Esophagus muscularis mucosa (tissue), 4 donors: ENCODE measurements at regions not wholly inside any gene's neighbourhood (a gene's known extent, or its start where the extent isn't known, plus 50 kb on each side); places are given as distances from the start of the nearest gene placed in this dataset.

ENCODE experiments used
- DNase-seq: peaks from one replicate; pipeline ENCODE4 v3.0.0-alpha.2; 2017; ENCODE audit errors: extremely low spot score
- H3K27ac ChIP-seq, 4 donors: fragments of 200-600 bp; sonication (generic); replicated peaks in 1 of 4; 1 replicate in 3 of 4; 2 replicates in 1 of 4; pipeline ENCODE4 v1.5.1; 2016 to 2019; ENCODE audit warnings: mild to moderate bottlenecking in 1 of 4
- H3K27me3 ChIP-seq, 4 donors: fragments of 200-600 bp; sonication (generic); one replicate each; pipeline versions ENCODE4 v1.5.1 to v1.6.0; 2016 to 2019
- H3K36me3 ChIP-seq, 4 donors: fragments of 200-600 bp; sonication (generic); one replicate each; pipeline ENCODE4 v1.5.1; 2016 to 2019
- H3K4me1 ChIP-seq, 4 donors: fragments of 200-600 bp; sonication (generic); one replicate each; pipeline ENCODE4 v1.5.1; 2016 to 2019
- H3K4me3 ChIP-seq, 4 donors: fragments of 200-600 bp; sonication (generic); 1 replicate in 2 of 4; 2 replicates in 2 of 4; pipeline ENCODE4 v1.5.1; 2016 to 2019; ENCODE audit warnings: mild to moderate bottlenecking in 4 of 4, moderate library complexity in 1 of 4
- H3K9me3 ChIP-seq, 4 donors: fragments of 200-600 bp; sonication (generic); 1 replicate in 3 of 4; 2 replicates in 1 of 4; pipeline ENCODE4 v1.5.1; 2016 to 2019
- EP300 ChIP-seq: sonication (generic); formaldehyde crosslinking; IDR thresholded peaks from one replicate; pipeline ENCODE4 v1.6.1; 2017; ENCODE audit warnings: antibody characterized with exemption
- POLR2A ChIP-seq: fragments of 450-650 bp; IDR thresholded peaks from one replicate; pipeline ENCODE4 v1.6.1; 2017; ENCODE audit warnings: antibody characterized with exemption, moderate library complexity, mild to moderate bottlenecking, low read depth
- POLR2AphosphoS5 ChIP-seq, 2 donors: sonication (generic); formaldehyde crosslinking; IDR thresholded peaks; one replicate each; pipeline ENCODE4 v1.6.1; 2017; ENCODE audit warnings: antibody characterized with exemption in 2 of 2
- WGBS: methylation state at CpG from one replicate; pipeline ENCODE4 v1.1.5; 2018; 5-methylcytosine and 5-hydroxymethylcytosine counted together
- intact Hi-C: fragments of 100-400 bp; cut with DNase I; formaldehyde crosslinking; loops from one replicate; pipeline ENCODE4 v1.15.1; 2023
- TF ChIP-seq, protein P1 (sequence below), 3 experiments: fragments of 200-600 bp in 2 of 3; fragments of 450-650 bp in 1 of 3; sonication (generic) in 2 of 3; IDR thresholded peaks; one replicate each; pipeline ENCODE4 v1.5.1; 2017 to 2019; ENCODE audit warnings: antibody characterized with exemption in 3 of 3, mild to moderate bottlenecking in 2 of 3, moderate library complexity in 1 of 3

DNA sequence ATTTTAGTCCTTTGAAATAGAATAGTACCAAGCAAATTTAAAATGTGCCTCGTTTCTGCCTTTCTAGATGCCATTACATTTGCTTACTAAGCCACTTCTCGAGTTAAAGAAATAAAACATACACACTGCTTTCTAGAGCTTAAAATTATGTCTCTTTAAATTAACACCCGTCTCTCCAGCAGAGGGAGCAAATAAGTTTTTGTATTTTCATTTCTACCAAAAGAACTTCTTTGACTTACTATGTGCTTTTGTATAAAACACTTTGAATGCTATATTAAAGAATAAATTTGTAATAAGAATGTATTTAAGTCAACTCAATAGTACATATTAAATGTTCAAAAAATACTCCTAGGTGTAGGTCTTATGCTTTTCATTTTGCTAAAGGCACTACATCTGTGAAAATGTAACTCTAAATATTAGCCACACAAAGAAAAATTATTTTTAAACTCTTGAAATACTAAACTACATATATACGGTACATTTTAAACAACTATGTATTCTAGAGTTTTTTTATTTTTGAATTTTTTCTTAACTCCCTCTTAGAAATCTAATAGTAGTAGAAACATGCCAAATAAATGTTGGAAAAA is 269.3 kb upstream of the MIR17HG start:
- intact Hi-C loops = no loop called here
- 31% methylated on average over 4 of the region's 4 CpGs for WGBS

DNA sequence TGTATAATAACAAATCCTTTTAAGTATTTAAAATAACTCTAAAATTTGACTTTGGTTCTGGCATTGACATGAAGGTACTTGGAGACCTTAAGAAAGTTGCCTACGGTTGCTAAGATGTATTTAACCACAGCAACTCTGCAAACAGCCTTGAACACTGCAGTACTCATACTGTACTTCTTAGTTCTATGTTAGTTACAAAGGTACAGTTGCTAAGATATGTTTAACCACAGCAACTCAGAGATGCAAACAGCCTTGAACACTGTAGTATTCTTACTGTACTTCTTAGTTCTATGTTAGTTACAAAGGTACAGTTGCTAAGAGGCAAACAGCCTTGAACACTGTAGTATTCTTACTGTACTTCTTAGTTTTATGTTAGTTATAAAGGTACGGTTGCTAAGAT is 268.3 kb upstream of the MIR17HG start:
- H3K27me3 ChIP-seq = peaks cover 0 to 3% (median 0%) of the 10 kb centered on the region in 4 donors
- no peak overlapping the region for H3K4me3 ChIP-seq
- no peaks in the 10 kb centered on the region for H3K4me1 ChIP-seq
- WGBS = 77% methylated on average over 2 of the region's 2 CpGs
- intact Hi-C loops = no loop called here
- TF ChIP-seq POLR2AphosphoS5 (IDR thresholded peaks at IDR 0.05) (no peak), EP300 (no peak), POLR2A (no peak)
- TF ChIP-seq, protein P1, sequence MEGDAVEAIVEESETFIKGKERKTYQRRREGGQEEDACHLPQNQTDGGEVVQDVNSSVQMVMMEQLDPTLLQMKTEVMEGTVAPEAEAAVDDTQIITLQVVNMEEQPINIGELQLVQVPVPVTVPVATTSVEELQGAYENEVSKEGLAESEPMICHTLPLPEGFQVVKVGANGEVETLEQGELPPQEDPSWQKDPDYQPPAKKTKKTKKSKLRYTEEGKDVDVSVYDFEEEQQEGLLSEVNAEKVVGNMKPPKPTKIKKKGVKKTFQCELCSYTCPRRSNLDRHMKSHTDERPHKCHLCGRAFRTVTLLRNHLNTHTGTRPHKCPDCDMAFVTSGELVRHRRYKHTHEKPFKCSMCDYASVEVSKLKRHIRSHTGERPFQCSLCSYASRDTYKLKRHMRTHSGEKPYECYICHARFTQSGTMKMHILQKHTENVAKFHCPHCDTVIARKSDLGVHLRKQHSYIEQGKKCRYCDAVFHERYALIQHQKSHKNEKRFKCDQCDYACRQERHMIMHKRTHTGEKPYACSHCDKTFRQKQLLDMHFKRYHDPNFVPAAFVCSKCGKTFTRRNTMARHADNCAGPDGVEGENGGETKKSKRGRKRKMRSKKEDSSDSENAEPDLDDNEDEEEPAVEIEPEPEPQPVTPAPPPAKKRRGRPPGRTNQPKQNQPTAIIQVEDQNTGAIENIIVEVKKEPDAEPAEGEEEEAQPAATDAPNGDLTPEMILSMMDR (IDR thresholded peaks at IDR 0.05) = no peak
- DNase-seq = no peak
- H3K27ac ChIP-seq = no peak overlapping the region
- no peaks in the 10 kb centered on the region for H3K36me3 ChIP-seq
- no peaks in the 10 kb centered on the region for H3K9me3 ChIP-seq

More for the DNA sequence above, 269.3 kb upstream of the MIR17HG start:
- TF ChIP-seq, protein P1 (IDR thresholded peaks at IDR 0.05) = peak in 2 of 3 experiments; percentile 4 to 14
- TF ChIP-seq POLR2A = no peak
- Histone ChIP-seq H3K4me1 (no peaks in the 10 kb centered on the region), H3K4me3 (no peak overlapping the region), H3K9me3 (no peaks in the 10 kb centered on the region), H3K27me3 (peaks cover 0 to 3% (median 0%) of the 10 kb centered on the region in 4 donors), H3K36me3 (no peaks in the 10 kb centered on the region), H3K27ac (no peak overlapping the region)
- DNase-seq = no peak

DNA sequence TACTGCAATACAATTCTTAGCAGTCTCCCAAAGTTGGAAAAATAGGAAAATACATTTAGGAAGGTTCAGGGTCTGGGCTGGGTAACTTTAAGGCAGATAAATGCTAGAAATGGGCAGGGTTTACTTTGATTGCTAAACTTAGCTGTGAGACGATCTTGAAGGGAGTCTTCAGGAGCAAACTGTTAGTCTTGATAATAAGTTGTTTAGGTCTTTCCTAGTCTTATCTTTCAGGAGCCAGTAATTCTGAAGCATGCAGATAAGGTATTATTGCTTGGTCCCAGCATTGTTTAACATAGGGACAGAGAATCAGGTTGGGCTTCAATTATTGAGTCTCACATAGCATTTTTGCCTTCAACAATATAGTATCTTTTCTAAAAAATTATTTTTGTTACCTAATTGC is 262.4 kb upstream of the MIR17HG start:
- Histone ChIP-seq H3K36me3 (no peaks in the 10 kb centered on the region), H3K4me1 (no peaks in the 10 kb centered on the region), H3K27ac (no peak overlapping the region), H3K9me3 (no peaks in the 10 kb centered on the region), H3K27me3 (peaks cover 0 to 3% (median 0%) of the 10 kb centered on the region in 4 donors), H3K4me3 (no peak overlapping the region)
- 82% methylated on average over 1 of the region's 1 CpG for WGBS
- no peak for DNase-seq
- TF ChIP-seq, protein P1 (IDR thresholded peaks at IDR 0.05) = no peak
- TF ChIP-seq POLR2AphosphoS5 (IDR thresholded peaks at IDR 0.05) = no peak
- no peak for TF ChIP-seq EP300
- no peak for TF ChIP-seq POLR2A
- intact Hi-C loops = no loop called here

DNA sequence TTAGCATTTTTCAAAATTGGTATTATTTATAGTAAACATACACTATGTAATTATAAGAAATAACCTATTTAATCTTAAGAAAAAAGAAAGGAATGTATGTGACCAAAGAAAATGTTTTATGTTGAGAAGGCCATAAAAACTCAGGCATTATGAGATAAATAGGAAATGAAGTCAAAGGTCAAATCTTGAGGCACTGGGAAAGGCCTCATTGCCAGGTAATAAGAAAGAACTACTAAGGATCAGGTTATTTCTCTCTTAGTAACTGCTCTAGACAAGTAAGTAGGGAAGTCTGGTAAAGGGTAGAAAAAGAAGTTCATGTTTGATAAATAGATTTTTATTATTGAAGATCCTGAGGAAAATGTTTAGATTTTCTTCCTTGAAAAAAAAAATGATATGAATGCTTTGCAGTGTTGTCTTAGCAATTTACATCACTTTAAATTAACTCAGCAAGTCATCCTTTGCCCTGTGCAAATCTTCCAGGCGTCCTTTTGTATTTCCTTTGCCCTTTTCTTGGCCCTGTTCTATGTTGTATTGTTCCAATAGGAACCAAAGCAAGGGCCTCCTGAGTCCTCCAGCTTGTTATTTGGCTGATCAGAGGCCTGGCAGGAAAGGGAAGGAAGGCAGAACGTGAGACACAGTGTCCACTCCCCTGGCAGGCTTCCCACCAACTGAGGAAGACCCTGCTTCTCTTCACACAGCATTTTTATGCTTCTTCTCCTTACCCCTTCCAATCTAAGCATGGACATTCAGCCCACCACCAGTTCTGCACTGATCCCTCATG is 260.4 kb upstream of the MIR17HG start:
- intact Hi-C loops = no loop called here
- Histone ChIP-seq H3K4me3 (no peak overlapping the region), H3K9me3 (no peaks in the 10 kb centered on the region), H3K36me3 (no peaks in the 10 kb centered on the region), H3K27me3 (no peaks in the 10 kb centered on the region), H3K27ac (no peak overlapping the region), H3K4me1 (no peaks in the 10 kb centered on the region)
- 52% methylated on average over 2 of the region's 2 CpGs for WGBS
- DNase-seq = no peak
- TF ChIP-seq EP300 (no peak), POLR2AphosphoS5 (IDR thresholded peaks at IDR 0.05) (no peak), POLR2A (no peak)
- TF ChIP-seq, protein P1 (IDR thresholded peaks at IDR 0.05) = no peak
